ENCODE measurements at regions not wholly inside any gene's neighbourhood (a gene's known extent, or its start where the extent isn't known, plus 50 kb on each side); places are given as distances from the start of the nearest gene placed in this dataset.

- Histone ChIP-seq H3K9ac (ENCODE audit: insufficient read depth in 1 of 2, low read depth in 2 of 2, low read length in 2 of 2) (no peak overlapping the region), H3K79me2 (ENCODE audit: control insufficient read depth, insufficient read depth, low read length) (no peaks in the 10 kb centered on the region), H3K9me1 (ENCODE audit: control insufficient read depth, insufficient read depth, low read length) (no peaks in the 10 kb centered on the region), H3K9me3 (replicated peaks; ENCODE audit: control insufficient read depth, insufficient read depth, low read depth, low read length) (no peaks in the 10 kb centered on the region), H3K4me1 (replicated peaks in 1 of 2; ENCODE audit: control insufficient read depth in 2 of 2, insufficient read depth in 2 of 2, low read length in 2 of 2) (no peaks in the 10 kb centered on the region), H3K4me3 (no peak overlapping the region), H3K36me3 (ENCODE audit: control insufficient read depth, insufficient read depth, low read length) (no peaks in the 10 kb centered on the region), H3K27ac (ENCODE audit: extremely low read depth, low read depth, low read length) (no peak overlapping the region), H2AFZ (ENCODE audit: low read depth, low read length) (no peak overlapping the region), H3K27me3 (ENCODE audit: control insufficient read depth in 2 of 2, insufficient read depth in 2 of 2, low read length in 2 of 2) (no peaks in the 10 kb centered on the region), H3K4me2 (ENCODE audit: insufficient read depth, low read length) (no peak overlapping the region), H4K20me1 (replicated peaks; ENCODE audit: control insufficient read depth, insufficient read depth, low read length) (no peaks in the 10 kb centered on the region)
- BruUV-seq (replicated peaks), result no TSS peak
- TF ChIP-seq NFIC (IDR thresholded peaks at IDR 0.05), result no peak
- TF ChIP-seq MAX (CRISPR knock-in tag; IDR thresholded peaks at IDR 0.05), result no peak
- no peak for TF ChIP-seq PML (IDR thresholded peaks at IDR 0.05; ENCODE audit: low read length)
- TF ChIP-seq POLR2G (IDR thresholded peaks at IDR 0.05; ENCODE audit: low read depth, low read length), result no peak
- TF ChIP-seq FOXP4 (CRISPR knock-in tag; IDR thresholded peaks at IDR 0.05; ENCODE audit: borderline replicate concordance), result no peak
- TF ChIP-seq KAT8 (IDR thresholded peaks at IDR 0.05; ENCODE audit: low read depth), result no peak
- ChIA-PET CTCF (ENCODE audit: low intra/inter-chr PET ratio) (no interaction called here), POLR2A (no interaction called here)
- ATAC-seq (no peak), DNase-seq (ENCODE audit: extremely low read depth in 1 of 4, low spot score in 3 of 4) (no peak), FAIRE-seq (no peak)
- intact Hi-C loops (cut with micrococcal nuclease) (no loop called here), in situ Hi-C loops (cut with MboI) (no loop called here)
- 0% methylated on average over 1 of the region's 1 CpG for WGBS (ENCODE audit: insufficient coverage, low coverage, missing lambda C conversion rate)
Observed at GRCh38 chr1:193890935-193891334, 704.5 kb upstream of the B3GALT2 start.

Measured in K562 (cell line).